ENCODE measurements at regions not wholly inside any gene's neighbourhood (a gene's known extent, or its start where the extent isn't known, plus 50 kb on each side); places are given as distances from the start of the nearest gene placed in this dataset.

- TF ChIP-seq CHD7 (IDR thresholded peaks at IDR 0.05; ENCODE audit: insufficient replicate concordance, low read length) (no peak), FOSL1 (IDR thresholded peaks at IDR 0.05; ENCODE audit: insufficient read depth, low read depth, low read length) (no peak)
Measured at GRCh38 chr5:101721543-101721942, 574.5 kb downstream of the SLCO4C1 start (continued).

Measured in H1 (cell line).